ENCODE measurements at regions not wholly inside any gene's neighbourhood (a gene's known extent, or its start where the extent isn't known, plus 50 kb on each side); places are given as distances from the start of the nearest gene placed in this dataset.

DNA sequence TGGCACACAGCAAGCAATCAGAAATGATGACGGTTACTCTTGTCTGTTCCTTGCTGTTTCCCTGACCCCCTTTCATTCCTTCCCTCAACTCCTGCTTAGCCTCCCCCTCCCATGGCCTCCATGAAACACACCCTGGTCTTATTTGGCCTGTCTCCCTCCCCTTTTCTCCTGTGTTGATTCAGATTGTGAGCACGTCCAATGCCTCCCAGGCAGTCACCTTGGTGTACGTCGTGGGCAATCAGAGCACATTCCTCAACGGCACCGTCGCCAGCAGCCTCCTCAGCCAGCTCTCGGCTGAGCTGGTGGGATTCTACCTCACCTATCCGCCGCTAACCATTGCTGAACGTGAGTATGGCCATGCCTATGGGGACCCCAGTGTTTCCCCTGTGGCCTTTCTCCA is 141.1 kb downstream of the C11orf91 start:
- Histone ChIP-seq H3K9me3 (ENCODE audit: control insufficient read depth, low read depth, low read length) (no peaks in the 10 kb centered on the region), H3K27me3 (ENCODE audit: control insufficient read depth, insufficient read depth, low read length) (no peaks in the 10 kb centered on the region), H3K4me3 (ENCODE audit: low read length) (no peak overlapping the region), H3K4me1 (ENCODE audit: control insufficient read depth, insufficient read depth, low read length) (no peaks in the 10 kb centered on the region), H3K27ac (ENCODE audit: low read length) (no peak overlapping the region), H3K36me3 (ENCODE audit: control insufficient read depth, insufficient read depth, low read length) (no peaks in the 10 kb centered on the region)
- no CpG with 5 or more reads among the region's 11 CpGs for WGBS (ENCODE audit: insufficient coverage, low lambda C conversion rate)
- no peak for DNase-seq

DNA sequence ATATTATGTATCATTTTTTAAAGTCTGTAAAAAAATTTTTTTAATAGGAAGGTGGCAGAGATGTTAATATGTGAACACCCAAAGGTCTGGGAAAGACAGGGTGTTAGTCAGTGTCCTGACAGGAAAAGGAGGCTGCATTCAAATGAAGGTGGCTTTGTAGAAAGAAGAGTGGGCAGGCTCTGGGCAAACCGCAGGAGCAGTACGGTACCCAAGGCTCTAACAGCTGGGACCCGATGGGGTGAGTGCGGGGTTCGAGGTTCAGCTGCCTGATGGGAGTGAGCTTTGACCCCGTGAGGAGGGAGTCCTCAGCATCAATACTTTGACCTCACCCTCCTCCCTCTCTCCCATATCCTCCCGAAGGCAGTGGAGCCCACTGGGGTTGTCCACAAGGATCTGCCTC is 142.5 kb downstream of the C11orf91 start:
- H3K4me3 ChIP-seq (ENCODE audit: low read length): no peak overlapping the region
- H3K4me1 ChIP-seq (ENCODE audit: control insufficient read depth, insufficient read depth, low read length): no peaks in the 10 kb centered on the region
- H3K36me3 ChIP-seq (ENCODE audit: control insufficient read depth, insufficient read depth, low read length): no peaks in the 10 kb centered on the region
- no CpG with 5 or more reads among the region's 7 CpGs for WGBS (ENCODE audit: insufficient coverage, low lambda C conversion rate)
- no peaks in the 10 kb centered on the region for H3K9me3 ChIP-seq (ENCODE audit: control insufficient read depth, low read depth, low read length)
- no peak for DNase-seq
- no peaks in the 10 kb centered on the region for H3K27me3 ChIP-seq (ENCODE audit: control insufficient read depth, insufficient read depth, low read length)
- H3K27ac ChIP-seq (ENCODE audit: low read length): no peak overlapping the region

DNA sequence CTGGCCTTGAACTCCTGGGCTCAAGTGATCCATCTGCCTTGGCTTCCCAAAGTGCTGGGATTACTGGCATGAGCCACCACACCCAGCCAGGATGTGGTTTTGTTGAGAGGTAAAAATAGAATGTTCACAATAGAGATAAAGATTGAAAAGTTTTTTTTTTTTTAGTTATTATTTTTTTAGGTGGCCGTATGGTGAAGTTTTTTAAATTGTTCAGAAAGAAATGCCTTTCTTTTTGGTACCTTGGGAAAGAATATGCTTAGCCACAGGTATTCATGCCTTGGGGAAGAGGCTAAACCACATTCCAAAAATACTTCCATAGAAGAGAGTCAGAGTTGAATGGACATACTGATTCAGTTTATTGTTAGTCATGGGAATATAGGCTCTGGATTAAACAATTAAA is 143.4 kb downstream of the C11orf91 start:
- no peak for DNase-seq

DNA sequence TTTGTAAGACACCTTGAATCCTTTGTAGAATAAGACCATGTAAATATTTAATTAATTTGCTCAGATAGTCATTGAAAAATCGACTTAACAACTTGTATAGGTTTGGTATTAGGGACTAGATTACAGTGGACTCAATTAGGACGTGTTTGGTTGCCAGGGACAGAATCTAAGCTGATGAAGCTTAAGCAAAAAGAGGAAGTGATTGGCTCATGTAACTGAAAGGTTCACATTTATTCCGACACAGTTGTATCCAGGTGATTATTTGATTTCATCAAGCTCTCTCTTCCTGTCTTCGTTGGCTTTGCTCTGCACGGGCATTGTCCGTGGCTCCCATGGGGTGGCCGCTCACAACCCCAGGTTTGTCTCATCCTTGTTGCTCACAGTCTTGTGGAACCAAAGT is 146.4 kb downstream of the C11orf91 start:
- DNase-seq: no peak
- Histone ChIP-seq H3K27ac (ENCODE audit: low read length) (no peak overlapping the region), H3K4me3 (ENCODE audit: low read length) (no peak overlapping the region), H3K4me1 (ENCODE audit: control insufficient read depth, insufficient read depth, low read length) (no peaks in the 10 kb centered on the region), H3K9me3 (ENCODE audit: control insufficient read depth, low read depth, low read length) (no peaks in the 10 kb centered on the region), H3K36me3 (ENCODE audit: control insufficient read depth, insufficient read depth, low read length) (no peaks in the 10 kb centered on the region), H3K27me3 (ENCODE audit: control insufficient read depth, insufficient read depth, low read length) (no peaks in the 10 kb centered on the region)
- no CpG with 5 or more reads among the region's 7 CpGs for WGBS (ENCODE audit: insufficient coverage, low lambda C conversion rate)

More for the DNA sequence above, 143.4 kb downstream of the C11orf91 start:
- Histone ChIP-seq H3K27ac (ENCODE audit: low read length) (no peak overlapping the region), H3K4me3 (ENCODE audit: low read length) (no peak overlapping the region), H3K27me3 (ENCODE audit: control insufficient read depth, insufficient read depth, low read length) (no peaks in the 10 kb centered on the region), H3K4me1 (ENCODE audit: control insufficient read depth, insufficient read depth, low read length) (no peaks in the 10 kb centered on the region), H3K36me3 (ENCODE audit: control insufficient read depth, insufficient read depth, low read length) (no peaks in the 10 kb centered on the region), H3K9me3 (ENCODE audit: control insufficient read depth, low read depth, low read length) (no peaks in the 10 kb centered on the region)
- WGBS (ENCODE audit: insufficient coverage, low lambda C conversion rate): no CpG with 5 or more reads among the region's 1 CpG

DNA sequence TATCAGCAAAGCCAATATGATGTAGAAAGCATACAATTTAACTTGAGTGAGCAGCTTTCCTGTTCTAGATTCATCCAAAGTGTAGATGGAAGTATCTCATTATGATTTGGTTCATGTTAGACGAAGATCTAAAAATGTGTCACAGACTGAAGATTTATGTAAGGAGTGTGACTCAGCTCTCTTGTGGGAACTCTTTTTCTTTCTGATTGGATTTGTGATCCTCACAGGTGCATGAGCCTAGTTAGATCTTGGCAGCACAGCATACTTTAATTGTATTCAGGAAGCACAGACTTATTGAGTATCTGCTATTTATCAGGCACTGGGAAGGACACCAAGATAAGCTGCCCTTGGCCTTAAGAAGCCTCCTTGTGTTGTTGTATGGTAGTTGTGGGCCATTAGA is 147.1 kb downstream of the C11orf91 start:
- DNase-seq: no peak
- Histone ChIP-seq H3K27ac (ENCODE audit: low read length) (no peak overlapping the region), H3K9me3 (ENCODE audit: control insufficient read depth, low read depth, low read length) (no peaks in the 10 kb centered on the region), H3K27me3 (ENCODE audit: control insufficient read depth, insufficient read depth, low read length) (no peaks in the 10 kb centered on the region), H3K36me3 (ENCODE audit: control insufficient read depth, insufficient read depth, low read length) (no peaks in the 10 kb centered on the region), H3K4me1 (ENCODE audit: control insufficient read depth, insufficient read depth, low read length) (no peaks in the 10 kb centered on the region), H3K4me3 (ENCODE audit: low read length) (no peak overlapping the region)
- WGBS (ENCODE audit: insufficient coverage, low lambda C conversion rate): no CpG with 5 or more reads among the region's 1 CpG

DNA sequence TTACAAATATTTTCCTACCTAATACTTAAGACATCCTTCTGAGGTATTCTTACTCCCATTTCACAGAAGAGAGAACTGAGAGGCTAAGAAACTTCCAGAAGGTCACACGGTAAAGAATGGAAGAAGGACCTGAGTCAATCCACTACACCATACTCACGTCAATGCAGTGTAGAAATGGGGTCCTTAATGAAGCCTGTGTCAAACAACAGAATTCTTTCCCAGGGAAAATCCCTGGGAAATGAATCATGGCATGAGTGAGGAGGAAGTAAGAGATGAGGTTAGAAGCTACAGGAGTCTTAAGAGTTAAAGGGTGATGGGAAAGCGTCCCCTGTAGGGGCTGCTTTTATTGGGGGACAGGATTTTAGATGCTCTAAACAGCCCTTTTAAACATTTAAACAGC is 147.9 kb downstream of the C11orf91 start:
- no peaks in the 10 kb centered on the region for H3K9me3 ChIP-seq (ENCODE audit: control insufficient read depth, low read depth, low read length)
- DNase-seq: no peak
- 100% methylated on average over 1 of the region's 3 CpGs for WGBS (ENCODE audit: insufficient coverage, low lambda C conversion rate)

DNA sequence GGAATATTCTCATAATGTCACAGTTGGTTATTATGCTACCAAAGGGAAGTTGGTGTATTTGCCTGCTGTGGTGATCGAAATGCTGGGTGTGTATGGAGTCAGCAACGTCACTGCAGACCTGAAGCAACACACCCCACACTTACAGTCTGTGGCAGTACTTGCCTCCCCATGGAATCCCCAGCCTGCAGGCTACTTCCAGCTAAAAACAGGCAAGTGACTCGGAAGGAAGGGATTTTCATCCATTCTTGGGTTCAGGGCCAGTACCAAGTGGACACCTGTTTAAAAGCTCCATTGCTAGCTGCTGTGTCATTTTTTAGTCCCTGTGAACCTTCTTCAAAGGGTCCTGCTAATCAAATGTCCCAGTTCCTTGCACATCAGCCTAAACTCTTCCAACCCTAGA is 149.6 kb downstream of the C11orf91 start:
- Histone ChIP-seq H3K4me3 (ENCODE audit: low read length) (no peak overlapping the region), H3K36me3 (ENCODE audit: control insufficient read depth, insufficient read depth, low read length) (no peaks in the 10 kb centered on the region), H3K27ac (ENCODE audit: low read length) (no peak overlapping the region), H3K27me3 (ENCODE audit: control insufficient read depth, insufficient read depth, low read length) (no peaks in the 10 kb centered on the region), H3K9me3 (ENCODE audit: control insufficient read depth, low read depth, low read length) (no peaks in the 10 kb centered on the region), H3K4me1 (ENCODE audit: control insufficient read depth, insufficient read depth, low read length) (no peaks in the 10 kb centered on the region)
- WGBS (ENCODE audit: insufficient coverage, low lambda C conversion rate): no CpG with 5 or more reads among the region's 3 CpGs
- DNase-seq: no peak

More for the DNA sequence above, 147.9 kb downstream of the C11orf91 start:
- Histone ChIP-seq H3K27me3 (ENCODE audit: control insufficient read depth, insufficient read depth, low read length) (no peaks in the 10 kb centered on the region), H3K4me3 (ENCODE audit: low read length) (no peak overlapping the region), H3K4me1 (ENCODE audit: control insufficient read depth, insufficient read depth, low read length) (no peaks in the 10 kb centered on the region), H3K27ac (ENCODE audit: low read length) (no peak overlapping the region), H3K36me3 (ENCODE audit: control insufficient read depth, insufficient read depth, low read length) (no peaks in the 10 kb centered on the region)

DNA sequence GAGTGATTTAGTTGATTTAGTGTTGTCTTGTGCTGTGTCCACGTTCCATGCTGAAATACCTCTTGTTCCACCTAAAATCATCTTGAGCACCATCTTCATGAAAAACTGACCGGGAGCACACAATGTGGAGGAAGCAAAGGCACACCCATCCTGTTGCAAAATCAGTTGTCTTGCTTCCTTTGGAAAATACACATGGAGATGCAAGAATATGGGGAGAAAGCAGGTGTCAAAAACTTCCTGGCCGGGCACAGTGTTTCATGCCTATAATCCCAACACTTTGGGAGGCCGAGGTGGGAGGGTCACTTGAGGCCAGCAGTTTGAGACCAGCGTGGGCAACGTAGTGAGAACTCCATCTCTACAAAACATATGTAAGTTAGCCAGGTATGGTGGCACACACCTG is 151.1 kb downstream of the C11orf91 start:
- H3K27me3 ChIP-seq (ENCODE audit: control insufficient read depth, insufficient read depth, low read length): no peaks in the 10 kb centered on the region
- no peaks in the 10 kb centered on the region for H3K4me1 ChIP-seq (ENCODE audit: control insufficient read depth, insufficient read depth, low read length)
- no peak overlapping the region for H3K27ac ChIP-seq (ENCODE audit: low read length)
- H3K4me3 ChIP-seq (ENCODE audit: low read length): no peak overlapping the region
- DNase-seq: no peak
- H3K36me3 ChIP-seq (ENCODE audit: control insufficient read depth, insufficient read depth, low read length): no peaks in the 10 kb centered on the region
- no CpG with 5 or more reads among the region's 6 CpGs for WGBS (ENCODE audit: insufficient coverage, low lambda C conversion rate)
- H3K9me3 ChIP-seq (ENCODE audit: control insufficient read depth, low read depth, low read length): no peaks in the 10 kb centered on the region

DNA sequence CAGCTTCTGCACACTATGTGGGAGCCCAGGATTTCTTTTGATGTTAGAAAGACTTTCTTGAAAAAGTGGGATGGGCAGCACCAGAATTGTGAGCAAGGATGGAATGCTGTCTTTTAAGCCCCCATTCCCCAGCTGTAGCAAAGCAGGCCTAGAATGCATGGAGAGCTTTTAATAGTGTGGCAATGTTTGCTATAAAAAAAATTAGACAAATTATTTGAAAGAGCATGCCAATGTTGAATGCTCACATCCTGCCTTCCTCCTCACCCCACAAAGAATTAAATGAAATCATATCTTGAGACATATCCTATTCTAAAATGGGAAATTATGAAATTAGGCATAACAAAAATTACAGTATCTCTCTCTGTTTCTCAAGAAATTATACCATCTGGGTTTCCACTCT is 154.7 kb downstream of the C11orf91 start:
- no peak overlapping the region for H3K4me3 ChIP-seq (ENCODE audit: low read length)
- no peaks in the 10 kb centered on the region for H3K27me3 ChIP-seq (ENCODE audit: control insufficient read depth, insufficient read depth, low read length)
- no peak for DNase-seq
- H3K9me3 ChIP-seq (ENCODE audit: control insufficient read depth, low read depth, low read length): no peaks in the 10 kb centered on the region
- no peak overlapping the region for H3K27ac ChIP-seq (ENCODE audit: low read length)
- H3K36me3 ChIP-seq (ENCODE audit: control insufficient read depth, insufficient read depth, low read length): no peaks in the 10 kb centered on the region
- H3K4me1 ChIP-seq (ENCODE audit: control insufficient read depth, insufficient read depth, low read length): no peaks in the 10 kb centered on the region

DNA sequence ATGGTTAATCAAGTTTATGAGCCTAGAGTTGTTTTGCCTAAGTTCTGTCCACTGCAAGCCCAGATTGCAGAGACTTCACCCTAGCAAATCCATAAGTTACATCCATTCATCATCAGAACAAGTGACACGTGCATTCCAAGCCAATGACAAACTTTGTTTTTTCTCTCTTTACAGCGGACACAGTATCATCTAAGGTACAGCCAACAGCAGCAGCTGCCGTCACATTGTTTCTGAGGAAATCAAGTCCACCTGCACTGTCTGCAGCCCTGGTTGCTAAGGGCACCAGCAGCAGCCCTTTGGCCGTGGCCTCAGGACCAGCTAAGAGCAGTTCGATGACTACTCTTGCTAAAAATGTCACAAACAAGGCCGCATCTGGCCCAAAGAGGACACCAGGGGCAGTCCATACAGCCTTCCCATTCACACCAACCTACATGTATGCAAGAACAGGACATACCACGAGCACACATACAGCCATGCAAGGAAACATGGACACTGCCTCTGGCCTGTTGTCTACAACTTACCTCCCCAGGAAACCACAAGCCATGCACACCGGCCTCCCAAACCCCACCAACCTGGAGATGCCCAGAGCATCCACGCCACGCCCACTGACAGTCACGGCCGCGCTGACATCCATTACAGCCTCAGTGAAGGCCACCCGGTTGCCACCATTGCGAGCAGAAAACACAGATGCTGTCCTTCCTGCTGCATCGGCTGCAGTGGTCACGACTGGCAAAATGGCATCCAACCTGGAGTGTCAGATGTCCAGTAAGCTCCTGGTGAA is 155.8 kb downstream of the C11orf91 start:
- no CpG with 5 or more reads among the region's 17 CpGs for WGBS (ENCODE audit: insufficient coverage, low lambda C conversion rate)
- Histone ChIP-seq H3K27ac (ENCODE audit: low read length) (no peak overlapping the region), H3K27me3 (ENCODE audit: control insufficient read depth, insufficient read depth, low read length) (no peaks in the 10 kb centered on the region), H3K9me3 (ENCODE audit: control insufficient read depth, low read depth, low read length) (no peaks in the 10 kb centered on the region), H3K4me1 (ENCODE audit: control insufficient read depth, insufficient read depth, low read length) (no peaks in the 10 kb centered on the region), H3K36me3 (ENCODE audit: control insufficient read depth, insufficient read depth, low read length) (no peaks in the 10 kb centered on the region), H3K4me3 (ENCODE audit: low read length) (no peak overlapping the region)
- DNase-seq: no peak

DNA sequence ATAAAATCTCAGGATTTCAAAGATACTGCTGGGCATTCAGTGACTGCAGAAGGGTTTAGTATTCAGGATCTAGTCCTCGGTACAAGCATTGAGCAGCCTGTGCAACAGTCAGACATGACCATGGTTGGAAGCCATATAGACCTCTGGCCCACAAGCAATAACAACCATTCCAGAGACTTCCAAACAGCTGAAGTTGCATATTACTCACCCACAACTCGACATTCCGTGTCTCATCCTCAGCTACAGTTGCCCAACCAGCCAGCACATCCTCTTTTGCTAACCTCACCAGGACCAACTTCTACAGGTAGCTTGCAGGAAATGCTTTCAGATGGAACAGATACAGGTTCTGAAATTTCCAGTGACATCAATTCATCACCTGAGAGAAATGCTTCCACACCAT is 156.8 kb downstream of the C11orf91 start:
- H3K27me3 ChIP-seq (ENCODE audit: control insufficient read depth, insufficient read depth, low read length): no peaks in the 10 kb centered on the region
- DNase-seq: no peak
- no CpG with 5 or more reads among the region's 3 CpGs for WGBS (ENCODE audit: insufficient coverage, low lambda C conversion rate)
- H3K27ac ChIP-seq (ENCODE audit: low read length): no peak overlapping the region
- H3K4me3 ChIP-seq (ENCODE audit: low read length): no peak overlapping the region
- H3K4me1 ChIP-seq (ENCODE audit: control insufficient read depth, insufficient read depth, low read length): no peaks in the 10 kb centered on the region
- H3K9me3 ChIP-seq (ENCODE audit: control insufficient read depth, low read depth, low read length): no peaks in the 10 kb centered on the region
- H3K36me3 ChIP-seq (ENCODE audit: control insufficient read depth, insufficient read depth, low read length): no peaks in the 10 kb centered on the region

Data from large intestine (tissue), 3 donors.